CD4-positive, alpha-beta memory T cell (primary cell): ENCODE measurements at regions not wholly inside any gene's neighbourhood (a gene's known extent, or its start where the extent isn't known, plus 50 kb on each side); places are given as distances from the start of the nearest gene placed in this dataset.

Experiments
- CTCF ChIA-PET: fragments of 350-600 bp; sonication (Branson Sonifier 250); formaldehyde crosslinking; loops from one replicate; lab custom pipeline; 2021; ENCODE audit warnings: inconsistent platforms; ENCODE audit not compliant: partially characterized antibody; lab: Charles Lee
- POLR2A ChIA-PET: fragments of 350-600 bp; sonication (Branson Sonifier 250); formaldehyde crosslinking; loops from one replicate; lab custom pipeline; 2021; ENCODE audit not compliant: partially characterized antibody; lab: Charles Lee
- DNase-seq, 5 donors: peaks; one replicate each; pipeline versions ENCODE4 v3.0.0 to v3.0.0-alpha.2; 2020 to 2022; ENCODE audit warnings: mixed read lengths in 1 of 5
- H3K27ac ChIP-seq: one replicate; pipeline ENCODE4 v1.7.0; 2013; ENCODE audit warnings: low read depth, low read length
- H3K27me3 ChIP-seq: 2 replicates; pipeline ENCODE4 v1.7.0; 2013; ENCODE audit warnings: mild to moderate bottlenecking, low read length, moderate library complexity; ENCODE audit not compliant: insufficient read depth
- H3K36me3 ChIP-seq: 2 replicates; pipeline ENCODE4 v1.7.0; 2013; ENCODE audit warnings: mild to moderate bottlenecking, low read length, moderate library complexity; ENCODE audit not compliant: insufficient read depth
- H3K4me1 ChIP-seq: 2 replicates; pipeline ENCODE4 v1.7.0; 2013; ENCODE audit warnings: mild to moderate bottlenecking, low read length, moderate library complexity; ENCODE audit not compliant: insufficient read depth
- H3K4me3 ChIP-seq, 2 donors: one replicate each; pipeline ENCODE4 v1.7.0; 2013; ENCODE audit warnings: low read length in 2 of 2, mild to moderate bottlenecking in 1 of 2
- H3K9me3 ChIP-seq, 2 donors: one replicate each; pipeline ENCODE4 v1.7.0; 2013; ENCODE audit warnings: low read length in 2 of 2, control low read depth in 1 of 2; ENCODE audit not compliant: control insufficient read depth in 1 of 2
- H3K27ac Mint-ChIP-seq, 7 donors: one replicate each; pipeline ENCODE4 v1.8.0; 2020 to 2021; ENCODE audit warnings: mixed read lengths in 7 of 7, mild to moderate bottlenecking in 6 of 7, inconsistent platforms in 3 of 7, moderate library complexity in 3 of 7
- H3K27me3 Mint-ChIP-seq, 2 donors: one replicate each; pipeline ENCODE4 v1.8.0; 2020 to 2021; ENCODE audit warnings: mixed read lengths in 2 of 2
- H3K36me3 Mint-ChIP-seq, 2 donors: one replicate each; pipeline ENCODE4 v1.8.0; 2020 to 2021; ENCODE audit warnings: mixed read lengths in 2 of 2, inconsistent platforms in 1 of 2, mild to moderate bottlenecking in 1 of 2
- H3K4me1 Mint-ChIP-seq, 4 donors: one replicate each; pipeline ENCODE4 v1.8.0; 2020 to 2021; ENCODE audit warnings: mixed read lengths in 4 of 4, mild to moderate bottlenecking in 1 of 4
- H3K4me3 Mint-ChIP-seq, 8 donors: one replicate each; pipeline ENCODE4 v1.8.0; 2020 to 2021; ENCODE audit warnings: mixed read lengths in 8 of 8, mild to moderate bottlenecking in 7 of 8, moderate library complexity in 6 of 8, inconsistent platforms in 3 of 8
- H3K9me3 Mint-ChIP-seq, 8 donors: one replicate each; pipeline ENCODE4 v1.8.0; 2020 to 2021; ENCODE audit warnings: mixed read lengths in 8 of 8, mild to moderate bottlenecking in 5 of 8, inconsistent platforms in 3 of 8, moderate library complexity in 1 of 8
- intact Hi-C: fragments of 100-400 bp; cut with micrococcal nuclease; formaldehyde crosslinking; loops from one replicate; pipeline ENCODE4 v1.15.1; 2023

- POLR2A ChIA-PET, result no interaction called here
- intact Hi-C loops, result no loop called here
- no peak for DNase-seq
- Histone ChIP-seq H3K4me1 (no peaks in the 10 kb centered on the region), H3K4me3 (no peak overlapping the region), H3K27me3 (no peaks in the 10 kb centered on the region), H3K36me3 (no peaks in the 10 kb centered on the region), H3K27ac (no peak overlapping the region), H3K9me3 (no peaks in the 10 kb centered on the region)
- Mint-ChIP-seq H3K4me3 (no peak overlapping the region), H3K36me3 (no peaks in the 10 kb centered on the region), H3K9me3 (peaks cover 0 to 3% (median 0%) of the 10 kb centered on the region in 8 donors), H3K27ac (no peak overlapping the region), H3K27me3 (peaks cover 8 to 10% of the 10 kb centered on the region in 2 donors), H3K4me1 (no peaks in the 10 kb centered on the region)
- CTCF ChIA-PET, result no interaction called here
Measured at GRCh38 chr19:32191921-32192320, 153.5 kb upstream of the ZNF507 start.

GRCh38 chr19:32195706-32196610 is 149.5 kb upstream of the ZNF507 start:
- ChIA-PET POLR2A (no interaction called here), CTCF (interaction anchor here (1.2 kb wide), 1 partner anchor 27 kb away, joined by 3 read pairs; no protein-coding TSS in a partner anchor)
- Mint-ChIP-seq H3K4me1 (no peaks in the 10 kb centered on the region), H3K9me3 (peaks cover 0 to 2% (median 0%) of the 10 kb centered on the region in 8 donors), H3K36me3 (no peaks in the 10 kb centered on the region), H3K27me3 (peaks cover 3 to 7% of the 10 kb centered on the region in 2 donors), H3K4me3 (no peak overlapping the region), H3K27ac (no peak overlapping the region)
- DNase-seq, result no peak
- H3K4me3 ChIP-seq, result no peak overlapping the region
- intact Hi-C loops, result no loop called here
- no peaks in the 10 kb centered on the region for H3K9me3 ChIP-seq
- no peaks in the 10 kb centered on the region for H3K36me3 ChIP-seq
- no peak overlapping the region for H3K27ac ChIP-seq
- H3K27me3 ChIP-seq, result no peaks in the 10 kb centered on the region
- no peaks in the 10 kb centered on the region for H3K4me1 ChIP-seq

GRCh38 chr19:32196690-32197420 is 148.6 kb upstream of the ZNF507 start:
- CTCF ChIA-PET, result no interaction called here
- no peak for DNase-seq
- POLR2A ChIA-PET, result no interaction called here

GRCh38 chr19:32197896-32198882 is 147.2 kb upstream of the ZNF507 start:
- Histone ChIP-seq H3K9me3 (no peaks in the 10 kb centered on the region), H3K36me3 (no peaks in the 10 kb centered on the region), H3K4me3 (no peak overlapping the region), H3K4me1 (peaks cover 4% of the 10 kb centered on the region), H3K27ac (no peak overlapping the region), H3K27me3 (no peaks in the 10 kb centered on the region)
- ChIA-PET CTCF (no interaction called here), POLR2A (no interaction called here)
- intact Hi-C loops, result no loop called here
- no peak for DNase-seq
- Mint-ChIP-seq H3K27ac (no peak overlapping the region), H3K36me3 (no peaks in the 10 kb centered on the region), H3K4me3 (no peak overlapping the region), H3K27me3 (peaks cover 4 to 10% of the 10 kb centered on the region in 2 donors), H3K4me1 (peaks cover 0 to 4% (median 4%) of the 10 kb centered on the region in 4 donors), H3K9me3 (peaks cover 0 to 2% (median 0%) of the 10 kb centered on the region in 8 donors)

More at GRCh38 chr19:32196690-32197420, 148.6 kb upstream of the ZNF507 start:
- Histone ChIP-seq H3K4me3 (no peak overlapping the region), H3K9me3 (no peaks in the 10 kb centered on the region), H3K36me3 (no peaks in the 10 kb centered on the region), H3K27me3 (no peaks in the 10 kb centered on the region), H3K27ac (no peak overlapping the region), H3K4me1 (peaks cover 4% of the 10 kb centered on the region)
- Mint-ChIP-seq H3K36me3 (no peaks in the 10 kb centered on the region), H3K9me3 (peaks cover 0 to 2% (median 0%) of the 10 kb centered on the region in 8 donors), H3K27ac (no peak overlapping the region), H3K27me3 (peaks cover 3 to 12% of the 10 kb centered on the region in 2 donors), H3K4me3 (no peak overlapping the region), H3K4me1 (peaks cover 0 to 4% (median 4%) of the 10 kb centered on the region in 4 donors)
- intact Hi-C loops, result no loop called here

- peaks cover 4% of the 10 kb centered on the region for H3K4me1 ChIP-seq
- no peaks in the 10 kb centered on the region for H3K36me3 ChIP-seq
- no peak for DNase-seq
- Mint-ChIP-seq H3K4me3 (no peak overlapping the region), H3K4me1 (peaks cover 0 to 4% (median 4%) of the 10 kb centered on the region in 4 donors), H3K9me3 (no peaks in the 10 kb centered on the region), H3K36me3 (no peaks in the 10 kb centered on the region), H3K27me3 (peaks cover 4 to 14% of the 10 kb centered on the region in 2 donors), H3K27ac (no peak overlapping the region)
- H3K27ac ChIP-seq, result no peak overlapping the region
- intact Hi-C loops, result no loop called here
- H3K9me3 ChIP-seq, result no peaks in the 10 kb centered on the region
- POLR2A ChIA-PET, result no interaction called here
- no peak overlapping the region for H3K4me3 ChIP-seq
- CTCF ChIA-PET, result no interaction called here
- H3K27me3 ChIP-seq, result no peaks in the 10 kb centered on the region
Measured at GRCh38 chr19:32199501-32200040, 145.8 kb upstream of the ZNF507 start.

GRCh38 chr19:32200312-32201038 is 144.9 kb upstream of the ZNF507 start:
- Mint-ChIP-seq H3K4me1 (peaks cover 0 to 4% (median 4%) of the 10 kb centered on the region in 4 donors), H3K4me3 (no peak overlapping the region)
- CTCF ChIA-PET, result no interaction called here

More at GRCh38 chr19:32200312-32201038, 144.9 kb upstream of the ZNF507 start:
- H3K27ac ChIP-seq, result no peak overlapping the region
- H3K27me3 ChIP-seq, result no peaks in the 10 kb centered on the region
- Mint-ChIP-seq H3K27ac (no peak overlapping the region), H3K36me3 (no peaks in the 10 kb centered on the region), H3K27me3 (peaks cover 6 to 14% of the 10 kb centered on the region in 2 donors), H3K9me3 (no peaks in the 10 kb centered on the region)
- H3K4me3 ChIP-seq, result no peak overlapping the region
- peaks cover 4% of the 10 kb centered on the region for H3K4me1 ChIP-seq
- no peak for DNase-seq
- POLR2A ChIA-PET, result no interaction called here
- no peaks in the 10 kb centered on the region for H3K9me3 ChIP-seq
- intact Hi-C loops, result no loop called here
- H3K36me3 ChIP-seq, result no peaks in the 10 kb centered on the region
